Stomach (tissue), 8 donors: ENCODE measurements at regions not wholly inside any gene's neighbourhood (a gene's known extent, or its start where the extent isn't known, plus 50 kb on each side); places are given as distances from the start of the nearest gene placed in this dataset.

Experiments
- DNase-seq, 2 donors: peaks; one replicate each; pipeline versions ENCODE4 v3.0.0 to v3.0.0-alpha.2; 2013 to 2019
- H3K27ac ChIP-seq, 5 donors: fragments of 200-600 bp in 4 of 5; sonication (generic) in 4 of 5; one replicate each; pipeline ENCODE4 v1.5.1; 2013 to 2019; ENCODE audit warnings: mild to moderate bottlenecking in 1 of 5, moderate library complexity in 1 of 5
- H3K27me3 ChIP-seq, 3 donors: fragments of 200-600 bp; sonication (generic); one replicate each; pipeline ENCODE4 v1.5.1; 2017 to 2019; ENCODE audit warnings: mixed run types in 1 of 3
- H3K36me3 ChIP-seq, 4 donors: fragments of 200-600 bp; sonication (generic); 1 replicate in 3 of 4; 2 replicates in 1 of 4; pipeline ENCODE4 v1.5.1; 2016 to 2019
- H3K4me1 ChIP-seq, 4 donors: fragments of 200-600 bp; sonication (generic); one replicate each; pipeline ENCODE4 v1.5.1; 2016 to 2019
- H3K4me3 ChIP-seq, 4 donors: fragments of 200-600 bp; sonication (generic) in 3 of 4; one replicate each; pipeline ENCODE4 v1.5.1; 2016 to 2019; ENCODE audit warnings: mild to moderate bottlenecking in 1 of 4
- H3K9me3 ChIP-seq, 4 donors: fragments of 200-600 bp; sonication (generic); one replicate each; pipeline ENCODE4 v1.5.1; 2016 to 2019
- CTCF ChIP-seq, 7 experiments: fragments of 450-650 bp in 4 of 7; fragments of 200-600 bp in 3 of 7; sonication (generic) in 3 of 7; IDR thresholded peaks; one replicate each; pipeline ENCODE4 v1.5.1; 2016 to 2019; ENCODE audit warnings: antibody characterized with exemption in 7 of 7, control low read depth in 2 of 7, mild to moderate bottlenecking in 1 of 7
- EP300 ChIP-seq: sonication (generic); formaldehyde crosslinking; IDR thresholded peaks from one replicate; pipeline ENCODE4 v1.6.1; 2017; ENCODE audit warnings: antibody characterized with exemption
- POLR2A ChIP-seq, 4 donors: fragments of 450-650 bp; IDR thresholded peaks; one replicate each; pipeline ENCODE4 v1.6.1; 2016; ENCODE audit warnings: antibody characterized with exemption in 4 of 4, control low read depth in 2 of 4, mild to moderate bottlenecking in 1 of 4, moderate library complexity in 1 of 4
- POLR2AphosphoS5 ChIP-seq, 3 donors: sonication (generic); formaldehyde crosslinking; IDR thresholded peaks; one replicate each; pipeline ENCODE4 v1.6.1; 2016; ENCODE audit warnings: antibody characterized with exemption in 3 of 3
- WGBS, 5 donors: extraction: QIAGEN DNeasy Blood & Tissue Kit in 3 of 5; methylation state at CpG; one replicate each; pipeline versions ENCODE4 v1.1.5 to v1.1.7; 2013 to 2018; 5-methylcytosine and 5-hydroxymethylcytosine counted together
- intact Hi-C: fragments of 100-400 bp; cut with DNase I; formaldehyde crosslinking; loops from one replicate; pipeline ENCODE4 v1.15.1; 2023; ENCODE audit warnings: low total_unique reads
- donor health status: healthy with polysubstance abuse.
- donor health status: Bipolar disorder and iron deficiency.
- donor health status: healthy.

GRCh38 chr1:215287362-215287761 is 204.8 kb downstream of the KCNK2 start:
- H3K27me3 ChIP-seq, result no peaks in the 10 kb centered on the region
- no peaks in the 10 kb centered on the region for H3K36me3 ChIP-seq
- no peak overlapping the region for H3K4me3 ChIP-seq
- intact Hi-C loops, result no loop called here
- WGBS, 5 donors, result 54 to 63% (median 57%) methylated on average over 2 of the region's 2 CpGs
- no peak overlapping the region for H3K27ac ChIP-seq
- no peaks in the 10 kb centered on the region for H3K9me3 ChIP-seq
- no peak for TF ChIP-seq POLR2AphosphoS5 (IDR thresholded peaks at IDR 0.05)
- TF ChIP-seq EP300, result no peak
- no peak for TF ChIP-seq CTCF (IDR thresholded peaks at IDR 0.05)
- TF ChIP-seq POLR2A (IDR thresholded peaks at IDR 0.05), result no peak
- DNase-seq, result no peak
- H3K4me1 ChIP-seq, result no peaks in the 10 kb centered on the region

GRCh38 chr1:215290018-215290417 is 207.5 kb downstream of the KCNK2 start:
- Histone ChIP-seq H3K4me3 (no peak overlapping the region), H3K27ac (no peak overlapping the region), H3K4me1 (no peaks in the 10 kb centered on the region), H3K36me3 (no peaks in the 10 kb centered on the region), H3K27me3 (no peaks in the 10 kb centered on the region), H3K9me3 (peaks cover 0 to 10% (median 4%) of the 10 kb centered on the region in 4 donors)
- no peak for DNase-seq
- intact Hi-C loops, result no loop called here
- TF ChIP-seq POLR2AphosphoS5 (IDR thresholded peaks at IDR 0.05) (no peak), CTCF (IDR thresholded peaks at IDR 0.05) (no peak), POLR2A (IDR thresholded peaks at IDR 0.05) (no peak), EP300 (no peak)

GRCh38 chr1:215292932-215293331 is 210.4 kb downstream of the KCNK2 start:
- Histone ChIP-seq H3K27ac (no peak overlapping the region), H3K4me1 (no peaks in the 10 kb centered on the region), H3K27me3 (no peaks in the 10 kb centered on the region), H3K36me3 (no peaks in the 10 kb centered on the region), H3K4me3 (no peak overlapping the region), H3K9me3 (peaks cover 0 to 20% (median 7%) of the 10 kb centered on the region in 4 donors)
- DNase-seq, result no peak
- 46 to 74% (median 73%) methylated on average over 1 of the region's 1 CpG for whole genome bisulfite sequencing, 5 donors
- intact Hi-C loops, result no loop called here
- TF ChIP-seq POLR2AphosphoS5 (IDR thresholded peaks at IDR 0.05) (no peak), CTCF (IDR thresholded peaks at IDR 0.05) (no peak), EP300 (no peak), POLR2A (IDR thresholded peaks at IDR 0.05) (no peak)

GRCh38 chr1:215306426-215306825 is 223.9 kb downstream of the KCNK2 start:
- intact Hi-C loops, result no loop called here
- Histone ChIP-seq H3K4me3 (no peak overlapping the region), H3K27me3 (no peaks in the 10 kb centered on the region), H3K27ac (no peak overlapping the region), H3K36me3 (no peaks in the 10 kb centered on the region), H3K9me3 (no peaks in the 10 kb centered on the region), H3K4me1 (no peaks in the 10 kb centered on the region)
- TF ChIP-seq CTCF (IDR thresholded peaks at IDR 0.05) (no peak), POLR2A (IDR thresholded peaks at IDR 0.05) (no peak), EP300 (no peak), POLR2AphosphoS5 (IDR thresholded peaks at IDR 0.05) (no peak)
- DNase-seq, result no peak
- WGBS, 5 donors, result 67 to 79% (median 73%) methylated on average over 2 of the region's 2 CpGs
